Psoas muscle (tissue), 7 donors: ENCODE measurements at regions not wholly inside any gene's neighbourhood (a gene's known extent, or its start where the extent isn't known, plus 50 kb on each side); places are given as distances from the start of the nearest gene placed in this dataset.
A peak's percentile ranks its signal among the peaks of the same experiment; 100 is the strongest.

Source experiments
- ATAC-seq, 4 donors: fragments of 200-7000 bp; cut with Tn5 transposase; one replicate each; pipeline ENCODE4 v1.9.1; 2020; ENCODE audit warnings: moderate library complexity in 3 of 4, mild to moderate bottlenecking in 2 of 4
- DNase-seq, 2 donors: peaks; one replicate each; pipeline ENCODE4 v3.0.0-alpha.2; 2020
- H3K27ac ChIP-seq: fragments of 200-600 bp; one replicate; pipeline ENCODE4 v1.8.0; 2022
- H3K27me3 ChIP-seq, 3 donors: fragments of 200-600 bp in 1 of 3; one replicate each; pipeline versions ENCODE4 v1.6.1 to v1.8.0; 2013 to 2022; ENCODE audit warnings: low read length in 2 of 3, mild to moderate bottlenecking in 2 of 3, moderate library complexity in 1 of 3; ENCODE audit not compliant: insufficient read depth in 3 of 3
- H3K36me3 ChIP-seq, 2 donors: fragments of 200-600 bp in 1 of 2; one replicate each; pipeline versions ENCODE4 v1.6.1 to v1.8.0; 2013 to 2022; ENCODE audit warnings: low read depth in 1 of 2, mild to moderate bottlenecking in 1 of 2, moderate library complexity in 1 of 2; ENCODE audit not compliant: insufficient read depth in 1 of 2
- H3K4me1 ChIP-seq: fragments of 200-600 bp; one replicate; pipeline ENCODE4 v1.8.0; 2022
- H3K4me3 ChIP-seq: fragments of 200-600 bp; one replicate; pipeline ENCODE4 v1.8.0; 2022; ENCODE audit warnings: mild to moderate bottlenecking
- H3K9me3 ChIP-seq: fragments of 200-600 bp; one replicate; pipeline ENCODE4 v1.8.0; 2022
- WGBS, 3 donors: extraction: QIAGEN DNeasy Blood & Tissue Kit; methylation state at CpG; one replicate each; pipeline versions ENCODE4 v1.1.6 to v1.1.7; 2013; 5-methylcytosine and 5-hydroxymethylcytosine counted together
- intact Hi-C, 2 donors: fragments of 100-400 bp; cut with DNase I; formaldehyde crosslinking; loops; one replicate each; pipeline versions ENCODE4 v1.11.0 to v1.14.2; 2022
- TF ChIP-seq, protein P1 (sequence below): fragments of 200-600 bp; IDR thresholded peaks from one replicate; pipeline ENCODE4 v1.8.0; 2022; ENCODE audit warnings: antibody characterized with exemption
- donor health status: healthy with polysubstance abuse.
- donor health status: DM: no; HTN: no; CAD: no; lungs with moderate emphysema.
- donor health status: Bipolar disorder and iron deficiency.
- donor health status: healthy.
- donor health status: DM: yes; HTN: yes; CAD: no.
- donor health status: DM: no; HTN: no; CAD: no.
- donor health status: DM: yes; HTN: yes; CAD: no.

DNA sequence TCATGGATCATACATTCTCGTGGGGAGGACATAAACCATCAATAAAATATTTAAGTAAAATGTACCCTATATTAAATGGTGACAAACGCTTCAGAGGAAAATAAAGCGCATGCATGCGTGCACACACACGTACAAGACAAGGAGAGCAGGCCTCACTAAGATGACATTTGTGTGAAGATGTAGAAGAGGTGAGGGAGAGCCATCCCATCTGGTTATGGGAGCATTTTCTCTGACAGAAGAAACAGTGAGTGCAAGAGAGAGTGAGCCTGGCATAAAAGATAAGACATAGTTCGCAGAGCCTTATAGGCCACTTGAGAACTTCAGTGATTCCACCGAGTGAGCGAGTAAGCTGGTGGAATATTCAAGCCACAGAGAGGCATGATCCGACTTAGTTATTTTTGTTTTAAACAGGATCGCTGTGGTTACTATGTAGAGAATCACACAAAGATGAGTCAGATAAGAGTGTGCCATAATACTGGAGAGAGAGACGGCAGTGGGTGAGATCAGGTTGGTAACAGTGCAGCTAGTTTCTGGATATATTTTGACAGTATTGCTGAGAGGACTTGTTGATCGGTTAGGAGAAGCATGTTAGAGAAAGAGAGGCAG, 624.2 kb downstream of the PLPP3 start:
- intact Hi-C loops, result no loop called here
- no peaks in the 10 kb centered on the region for H3K9me3 ChIP-seq
- no peaks in the 10 kb centered on the region for H3K4me1 ChIP-seq
- TF ChIP-seq, protein P1, sequence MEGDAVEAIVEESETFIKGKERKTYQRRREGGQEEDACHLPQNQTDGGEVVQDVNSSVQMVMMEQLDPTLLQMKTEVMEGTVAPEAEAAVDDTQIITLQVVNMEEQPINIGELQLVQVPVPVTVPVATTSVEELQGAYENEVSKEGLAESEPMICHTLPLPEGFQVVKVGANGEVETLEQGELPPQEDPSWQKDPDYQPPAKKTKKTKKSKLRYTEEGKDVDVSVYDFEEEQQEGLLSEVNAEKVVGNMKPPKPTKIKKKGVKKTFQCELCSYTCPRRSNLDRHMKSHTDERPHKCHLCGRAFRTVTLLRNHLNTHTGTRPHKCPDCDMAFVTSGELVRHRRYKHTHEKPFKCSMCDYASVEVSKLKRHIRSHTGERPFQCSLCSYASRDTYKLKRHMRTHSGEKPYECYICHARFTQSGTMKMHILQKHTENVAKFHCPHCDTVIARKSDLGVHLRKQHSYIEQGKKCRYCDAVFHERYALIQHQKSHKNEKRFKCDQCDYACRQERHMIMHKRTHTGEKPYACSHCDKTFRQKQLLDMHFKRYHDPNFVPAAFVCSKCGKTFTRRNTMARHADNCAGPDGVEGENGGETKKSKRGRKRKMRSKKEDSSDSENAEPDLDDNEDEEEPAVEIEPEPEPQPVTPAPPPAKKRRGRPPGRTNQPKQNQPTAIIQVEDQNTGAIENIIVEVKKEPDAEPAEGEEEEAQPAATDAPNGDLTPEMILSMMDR, result no peak
- peaks cover 0 to 2% (median 0%) of the 10 kb centered on the region in 3 donors for H3K27me3 ChIP-seq
- no peak overlapping the region for H3K27ac ChIP-seq
- no peak overlapping the region for H3K4me3 ChIP-seq
- no peaks in the 10 kb centered on the region for H3K36me3 ChIP-seq
- WGBS, 3 donors, result 85 to 94% (median 87%) methylated on average over 12 of the region's 12 CpGs
- ATAC-seq, result peak in 2 of 4 donors; percentile 25 to 75
- DNase-seq, result no peak

DNA sequence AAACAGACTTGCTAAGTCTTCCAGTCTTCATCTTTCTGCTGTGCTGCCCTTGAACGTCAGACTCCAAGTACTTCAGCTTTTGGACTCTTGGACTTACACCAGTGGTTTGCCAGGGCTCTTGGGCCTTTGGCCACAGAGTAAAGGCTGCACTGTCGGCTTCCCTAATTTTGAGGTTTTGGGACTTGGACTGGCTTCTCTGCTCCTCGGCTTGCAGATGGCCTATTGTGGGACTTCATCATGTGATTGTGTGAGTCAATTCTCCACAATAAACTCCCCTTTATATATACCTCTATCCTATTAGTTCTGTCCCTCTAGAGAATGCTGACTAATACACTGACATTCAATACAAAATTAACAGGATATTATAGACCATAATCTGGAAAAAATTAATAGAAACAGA, 628.1 kb downstream of the PLPP3 start:
- H3K4me1 ChIP-seq, result no peaks in the 10 kb centered on the region
- TF ChIP-seq, protein P1, result no peak
- WGBS, 3 donors, result 38 to 48% (median 40%) methylated on average over 3 of the region's 3 CpGs

DNA sequence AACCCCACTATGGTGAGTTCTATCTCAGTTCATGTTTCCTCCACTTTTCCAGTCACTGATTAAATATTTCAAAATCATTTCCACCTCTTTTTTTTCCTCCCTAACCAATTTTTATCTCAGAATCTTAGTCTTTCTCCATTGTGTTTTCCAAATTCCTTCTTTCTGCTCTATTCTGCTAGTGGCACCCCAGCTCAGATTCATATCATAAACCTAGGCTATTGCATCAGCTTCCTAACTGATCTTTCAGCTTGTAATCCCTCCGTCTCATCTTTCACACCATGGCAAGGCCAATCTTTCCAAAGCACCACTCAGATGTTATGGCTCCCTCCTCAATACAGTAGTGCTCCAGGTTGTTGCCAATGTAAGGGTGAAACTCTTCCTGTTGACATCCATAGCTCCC, 631.9 kb downstream of the PLPP3 start:
- TF ChIP-seq, protein P1, result no peak
- Histone ChIP-seq H3K27ac (no peak overlapping the region), H3K9me3 (no peaks in the 10 kb centered on the region), H3K4me1 (no peaks in the 10 kb centered on the region), H3K27me3 (no peaks in the 10 kb centered on the region), H3K4me3 (no peak overlapping the region), H3K36me3 (no peaks in the 10 kb centered on the region)
- DNase-seq, result no peak
- WGBS, 3 donors, result 25 to 48% (median 27%) methylated on average over 1 of the region's 1 CpG
- no peak for ATAC-seq
- intact Hi-C loops, result no loop called here

More for the DNA sequence above, 628.1 kb downstream of the PLPP3 start:
- Histone ChIP-seq H3K4me3 (no peak overlapping the region), H3K9me3 (no peaks in the 10 kb centered on the region), H3K27me3 (peaks cover 0 to 2% (median 0%) of the 10 kb centered on the region in 3 donors), H3K36me3 (no peaks in the 10 kb centered on the region), H3K27ac (no peak overlapping the region)
- ATAC-seq (no peak), DNase-seq (no peak)
- intact Hi-C loops, result no loop called here

DNA sequence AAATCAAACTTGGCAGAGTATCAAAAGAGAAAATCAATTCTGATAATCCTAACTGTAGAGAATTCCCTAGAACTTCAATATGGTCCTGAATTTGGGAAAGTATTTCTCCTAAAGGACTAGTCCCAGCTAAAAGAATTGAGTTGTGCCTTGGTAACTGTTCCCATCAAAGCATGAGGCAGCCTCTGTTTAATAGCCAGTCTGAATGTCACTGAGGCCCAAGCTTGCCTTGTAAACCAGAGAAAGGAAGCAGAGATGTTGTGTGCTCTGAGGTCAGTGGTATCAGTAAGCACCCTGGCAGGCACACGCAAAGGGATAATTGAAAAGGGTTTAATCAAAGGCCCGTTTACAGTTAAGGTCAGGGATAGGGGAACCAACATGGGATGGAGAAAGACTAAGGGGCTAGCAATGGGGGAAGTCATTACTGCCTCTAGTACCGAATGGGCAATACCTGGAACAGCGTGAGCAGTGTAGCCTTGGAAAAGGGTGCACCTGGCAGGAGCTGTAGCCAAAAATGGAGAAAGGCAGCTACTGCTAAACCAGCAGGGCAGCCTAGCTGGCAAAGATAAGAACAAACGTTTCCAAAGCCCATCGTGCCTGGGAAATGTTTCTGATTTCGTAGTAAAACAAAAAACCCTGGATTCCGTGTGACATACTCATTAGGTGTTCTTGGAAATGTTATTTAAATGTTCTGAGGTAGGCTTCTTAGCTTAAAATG, 635.5 kb downstream of the PLPP3 start:
- 41 to 54% (median 43%) methylated on average over 8 of the region's 8 CpGs for WGBS, 3 donors
- ATAC-seq, result no peak
- Histone ChIP-seq H3K27me3 (no peaks in the 10 kb centered on the region), H3K4me1 (no peaks in the 10 kb centered on the region), H3K27ac (no peak overlapping the region), H3K4me3 (no peak overlapping the region), H3K9me3 (no peaks in the 10 kb centered on the region), H3K36me3 (no peaks in the 10 kb centered on the region)
- no peak for DNase-seq
- TF ChIP-seq, protein P1, result no peak
- intact Hi-C loops, result no loop called here
